PC-3 (cell line): ENCODE measurements at regions not wholly inside any gene's neighbourhood (a gene's known extent, or its start where the extent isn't known, plus 50 kb on each side); places are given as distances from the start of the nearest gene placed in this dataset.
"Not testable (repeated sequence)": the region's sequence is repeated elsewhere in the genome, so short reads cannot be mapped to it uniquely, and the experiment has no call there.

ENCODE experiments used
- CTCF ChIP-seq: fragments of 300-600 bp; sonication (generic); conservative IDR thresholded peaks from 2 replicates; pipeline ENCODE4 v1.5.1; 2017; ENCODE audit warnings: antibody characterized with exemption, low read depth, mild to moderate bottlenecking, low read length
- EZH2 ChIP-seq: fragments of 300-600 bp; sonication (generic); IDR thresholded peaks from one replicate; pipeline ENCODE4 v1.6.1; 2017; ENCODE audit warnings: antibody characterized with exemption, mild to moderate bottlenecking, low read length; ENCODE audit not compliant: unreplicated experiment

GRCh38 chrX:467686-468085, 81.0 kb upstream of the PPP2R3B start:
- TF ChIP-seq CTCF, EZH2: not testable (repeated sequence)
